ENCODE measurements at regions not wholly inside any gene's neighbourhood (a gene's known extent, or its start where the extent isn't known, plus 50 kb on each side); places are given as distances from the start of the nearest gene placed in this dataset.

GRCh38 chr9:79003514-79003913, 568.3 kb upstream of the TLE4 start:
- DNase-seq (ENCODE audit: low spot score) = no peak
- in situ Hi-C loops (cut with MboI; ENCODE audit: low sequenced_read_pairs, unreplicated experiment) = no loop called here

GRCh38 chr9:79004032-79004431, 567.7 kb upstream of the TLE4 start:
- in situ Hi-C loops (cut with MboI; ENCODE audit: low sequenced_read_pairs, unreplicated experiment) = no loop called here
- DNase-seq (ENCODE audit: low spot score) = no peak
- TF ChIP-seq, protein P1, sequence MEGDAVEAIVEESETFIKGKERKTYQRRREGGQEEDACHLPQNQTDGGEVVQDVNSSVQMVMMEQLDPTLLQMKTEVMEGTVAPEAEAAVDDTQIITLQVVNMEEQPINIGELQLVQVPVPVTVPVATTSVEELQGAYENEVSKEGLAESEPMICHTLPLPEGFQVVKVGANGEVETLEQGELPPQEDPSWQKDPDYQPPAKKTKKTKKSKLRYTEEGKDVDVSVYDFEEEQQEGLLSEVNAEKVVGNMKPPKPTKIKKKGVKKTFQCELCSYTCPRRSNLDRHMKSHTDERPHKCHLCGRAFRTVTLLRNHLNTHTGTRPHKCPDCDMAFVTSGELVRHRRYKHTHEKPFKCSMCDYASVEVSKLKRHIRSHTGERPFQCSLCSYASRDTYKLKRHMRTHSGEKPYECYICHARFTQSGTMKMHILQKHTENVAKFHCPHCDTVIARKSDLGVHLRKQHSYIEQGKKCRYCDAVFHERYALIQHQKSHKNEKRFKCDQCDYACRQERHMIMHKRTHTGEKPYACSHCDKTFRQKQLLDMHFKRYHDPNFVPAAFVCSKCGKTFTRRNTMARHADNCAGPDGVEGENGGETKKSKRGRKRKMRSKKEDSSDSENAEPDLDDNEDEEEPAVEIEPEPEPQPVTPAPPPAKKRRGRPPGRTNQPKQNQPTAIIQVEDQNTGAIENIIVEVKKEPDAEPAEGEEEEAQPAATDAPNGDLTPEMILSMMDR (IDR thresholded peaks at IDR 0.05; ENCODE audit: borderline replicate concordance, control extremely low read depth, extremely low read depth, insufficient read depth, missing control alignments) = no peak

More at GRCh38 chr9:79003514-79003913, 568.3 kb upstream of the TLE4 start:
- TF ChIP-seq, protein P1 (IDR thresholded peaks at IDR 0.05; ENCODE audit: borderline replicate concordance, control extremely low read depth, extremely low read depth, insufficient read depth, missing control alignments) = no peak

GRCh38 chr9:79006546-79006945, 565.2 kb upstream of the TLE4 start:
- in situ Hi-C loops (cut with MboI; ENCODE audit: low sequenced_read_pairs, unreplicated experiment) = no loop called here
- TF ChIP-seq, protein P1 (IDR thresholded peaks at IDR 0.05; ENCODE audit: borderline replicate concordance, control extremely low read depth, extremely low read depth, insufficient read depth, missing control alignments) = no peak
- no peak for DNase-seq (ENCODE audit: low spot score)

DNA sequence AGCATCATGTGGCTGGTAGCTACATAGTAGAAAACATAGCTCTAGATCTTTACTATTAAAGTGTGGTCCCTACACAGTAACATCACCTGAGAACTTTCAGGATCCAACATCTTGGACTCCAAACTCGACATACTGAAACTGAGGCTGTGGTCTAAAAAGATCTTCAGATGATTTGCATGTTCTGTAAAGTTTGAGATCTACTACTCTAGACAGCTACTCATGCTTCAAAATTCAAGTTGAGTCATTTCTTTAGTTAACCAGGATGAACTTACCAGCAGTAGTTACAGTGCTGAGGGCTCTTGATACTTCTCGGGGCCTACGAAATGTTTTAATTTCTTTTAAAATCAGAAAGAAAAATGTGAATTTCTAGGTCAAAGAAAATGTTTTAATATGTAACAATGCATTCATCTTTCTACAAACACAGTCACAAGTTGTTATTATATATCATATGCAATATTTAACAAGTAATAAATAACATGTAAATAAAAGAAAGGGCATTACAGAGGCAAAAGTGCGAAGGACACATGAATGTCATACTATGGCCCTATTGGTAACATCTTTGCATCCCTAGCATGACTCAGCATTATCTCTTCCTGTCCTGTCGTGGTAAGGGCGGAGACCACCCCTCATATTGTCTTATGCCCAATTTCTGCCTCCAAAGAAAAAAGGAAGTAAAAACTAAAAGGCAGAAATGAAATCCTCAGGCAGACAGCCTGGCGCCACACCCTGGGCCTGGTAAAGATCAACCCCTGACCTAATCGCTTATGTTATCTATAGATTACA, 563.9 kb upstream of the TLE4 start:
- TF ChIP-seq, protein P1 (IDR thresholded peaks at IDR 0.05; ENCODE audit: borderline replicate concordance, control extremely low read depth, extremely low read depth, insufficient read depth, missing control alignments) = no peak
- DNase-seq (ENCODE audit: low spot score) = no peak
- in situ Hi-C loops (cut with MboI; ENCODE audit: low sequenced_read_pairs, unreplicated experiment) = no loop called here

DNA sequence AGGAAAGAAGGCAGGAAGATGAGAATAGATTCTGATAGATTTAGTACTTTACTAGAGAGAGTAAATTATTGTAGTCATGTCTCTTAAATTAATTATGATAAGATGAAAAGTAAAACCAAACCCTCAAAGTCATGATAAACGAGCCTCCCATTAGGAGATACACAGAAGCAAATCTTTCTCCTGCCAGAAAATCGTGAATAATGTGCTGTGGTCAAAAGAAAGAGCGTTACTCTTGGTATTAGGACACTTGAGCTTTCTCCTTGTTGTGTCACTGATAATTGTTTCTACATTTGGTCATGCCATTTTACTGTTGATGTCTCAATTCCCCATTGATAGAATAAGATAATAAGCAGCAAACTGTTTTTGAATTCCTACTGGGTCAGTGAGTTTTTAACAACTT, 562.8 kb upstream of the TLE4 start:
- DNase-seq (ENCODE audit: low spot score) = no peak
- in situ Hi-C loops (cut with MboI; ENCODE audit: low sequenced_read_pairs, unreplicated experiment) = no loop called here
- TF ChIP-seq, protein P1 (IDR thresholded peaks at IDR 0.05; ENCODE audit: borderline replicate concordance, control extremely low read depth, extremely low read depth, insufficient read depth, missing control alignments) = no peak

- TF ChIP-seq, protein P1 (IDR thresholded peaks at IDR 0.05; ENCODE audit: borderline replicate concordance, control extremely low read depth, extremely low read depth, insufficient read depth, missing control alignments) = no peak
- in situ Hi-C loops (cut with MboI; ENCODE audit: low sequenced_read_pairs, unreplicated experiment) = no loop called here
- DNase-seq (ENCODE audit: low spot score) = no peak
These were observed 560.3 kb upstream of the TLE4 start for GRCh38 chr9:79011461-79011860.
